ENCODE measurements at regions not wholly inside any gene's neighbourhood (a gene's known extent, or its start where the extent isn't known, plus 50 kb on each side); places are given as distances from the start of the nearest gene placed in this dataset.
"Not testable (repeated sequence)": the region's sequence is repeated elsewhere in the genome, so short reads cannot be mapped to it uniquely, and the experiment has no call there.

- ATAC-seq (no peak), DNase-seq (no peak)
- H3K27ac ChIP-seq (ENCODE audit: low read length) = no peak overlapping the region
- no peaks in the 10 kb centered on the region for H3K9me3 ChIP-seq (ENCODE audit: control insufficient read depth, low read length)
- H3K4me1 ChIP-seq (ENCODE audit: control insufficient read depth, insufficient read depth, low read length) = no peaks in the 10 kb centered on the region
- H3K27me3 ChIP-seq (ENCODE audit: control insufficient read depth, insufficient read depth) = no peaks in the 10 kb centered on the region
- no peak overlapping the region for H3K4me3 ChIP-seq (ENCODE audit: low read length)
- 92% methylated on average over 3 of the region's 3 CpGs for WGBS
- intact Hi-C loops (cut with DNase I) = no loop called here
Measured at GRCh38 chr16:65600629-65601028, 478.8 kb upstream of the CDH11 start.

DNA sequence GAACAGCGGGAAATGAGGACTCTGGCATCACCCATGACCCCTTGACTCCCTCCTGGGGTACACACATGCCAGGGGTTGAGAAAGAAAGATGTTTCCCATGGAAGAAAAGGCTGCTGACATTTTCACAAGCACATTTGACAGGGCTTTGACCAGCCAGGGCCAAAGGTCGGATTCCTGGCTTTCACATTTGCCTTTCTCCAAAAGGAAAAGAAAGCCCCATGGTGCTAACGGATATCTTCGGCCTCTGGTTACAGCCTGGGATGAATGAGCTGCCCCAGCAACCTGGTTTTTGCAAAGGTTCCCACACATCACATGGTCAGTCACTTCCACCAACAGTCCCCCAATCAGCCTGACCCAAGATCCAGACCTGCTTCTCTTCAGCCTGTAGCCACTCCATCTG is 478.2 kb upstream of the CDH11 start:
- intact Hi-C loops (cut with DNase I) = no loop called here
- Histone ChIP-seq H3K4me3 (ENCODE audit: low read length) (no peak overlapping the region), H3K9me3 (ENCODE audit: control insufficient read depth, low read length) (no peaks in the 10 kb centered on the region), H3K4me1 (ENCODE audit: control insufficient read depth, insufficient read depth, low read length) (no peaks in the 10 kb centered on the region), H3K27ac (ENCODE audit: low read length) (no peak overlapping the region), H3K27me3 (ENCODE audit: control insufficient read depth, insufficient read depth) (no peaks in the 10 kb centered on the region)
- ATAC-seq = no peak
- WGBS = 73% methylated on average over 4 of the region's 4 CpGs
- DNase-seq = no peak

DNA sequence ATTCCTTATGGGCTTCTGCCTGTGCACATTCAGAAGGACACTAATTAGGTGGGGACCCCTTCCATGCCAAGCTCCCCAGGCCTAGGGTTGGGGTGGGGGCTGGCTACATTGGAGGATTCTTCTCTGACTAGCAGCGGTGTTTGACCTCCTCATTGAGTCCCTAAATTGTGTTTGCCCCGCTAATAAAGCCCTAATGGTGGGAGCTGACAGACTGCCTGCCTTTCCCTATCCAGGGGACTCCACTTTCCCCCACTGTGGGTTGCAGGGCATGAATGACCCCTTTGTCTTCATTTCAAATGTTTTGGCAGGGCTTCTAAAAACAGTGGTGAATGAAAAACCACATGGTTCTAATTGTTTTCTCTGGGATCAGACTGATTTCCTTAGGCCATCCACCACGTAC is 476.8 kb upstream of the CDH11 start:
- WGBS = 85% methylated on average over 3 of the region's 3 CpGs
- ATAC-seq = no peak
- Histone ChIP-seq H3K4me1 (ENCODE audit: control insufficient read depth, insufficient read depth, low read length) (no peaks in the 10 kb centered on the region), H3K27me3 (ENCODE audit: control insufficient read depth, insufficient read depth) (no peaks in the 10 kb centered on the region), H3K9me3 (ENCODE audit: control insufficient read depth, low read length) (no peaks in the 10 kb centered on the region), H3K27ac (ENCODE audit: low read length) (no peak overlapping the region), H3K4me3 (ENCODE audit: low read length) (no peak overlapping the region)
- intact Hi-C loops (cut with DNase I) = no loop called here
- DNase-seq = no peak

- Histone ChIP-seq H3K4me3 (ENCODE audit: low read length) (no peak overlapping the region), H3K9me3 (ENCODE audit: control insufficient read depth, low read length) (no peaks in the 10 kb centered on the region), H3K27ac (ENCODE audit: low read length) (no peak overlapping the region), H3K4me1 (ENCODE audit: control insufficient read depth, insufficient read depth, low read length) (no peaks in the 10 kb centered on the region), H3K27me3 (ENCODE audit: control insufficient read depth, insufficient read depth) (no peaks in the 10 kb centered on the region)
- ATAC-seq = no peak
- 72% methylated on average over 3 of the region's 3 CpGs for WGBS
- DNase-seq = no peak
- intact Hi-C loops (cut with DNase I) = no loop called here
Measured at GRCh38 chr16:65583498-65583897, 461.6 kb upstream of the CDH11 start.

DNA sequence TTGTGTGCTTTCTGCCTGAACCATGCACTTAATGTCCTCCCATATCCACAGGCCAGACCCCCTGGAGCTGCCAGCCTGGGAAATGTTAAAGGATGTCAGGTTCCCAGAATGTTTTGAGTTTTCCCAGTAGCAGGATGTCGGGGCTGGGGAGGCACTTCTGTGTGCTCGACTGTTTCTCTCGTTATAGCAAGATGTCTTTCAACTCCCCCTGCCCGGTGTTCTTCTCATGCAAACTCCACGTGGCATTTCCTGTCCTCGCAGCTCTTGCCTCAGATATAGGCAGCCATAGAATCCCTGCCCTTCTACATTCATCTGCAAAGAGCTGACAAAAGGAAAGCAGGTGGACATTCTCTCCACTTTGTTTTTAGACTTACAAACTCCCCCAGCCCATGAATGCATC is 457.2 kb upstream of the CDH11 start:
- Histone ChIP-seq H3K4me3 (ENCODE audit: low read length) (no peak overlapping the region), H3K9me3 (ENCODE audit: control insufficient read depth, low read length) (no peaks in the 10 kb centered on the region), H3K27ac (ENCODE audit: low read length) (no peak overlapping the region), H3K4me1 (ENCODE audit: control insufficient read depth, insufficient read depth, low read length) (no peaks in the 10 kb centered on the region), H3K27me3 (ENCODE audit: control insufficient read depth, insufficient read depth) (no peaks in the 10 kb centered on the region)
- WGBS = 57% methylated on average over 6 of the region's 6 CpGs
- DNase-seq (no peak), ATAC-seq (no peak)
- intact Hi-C loops (cut with DNase I) = no loop called here

- no peaks in the 10 kb centered on the region for H3K4me1 ChIP-seq (ENCODE audit: control insufficient read depth, insufficient read depth, low read length)
- no peaks in the 10 kb centered on the region for H3K27me3 ChIP-seq (ENCODE audit: control insufficient read depth, insufficient read depth)
- 83% methylated on average over 10 of the region's 10 CpGs for WGBS
- ATAC-seq (no peak), DNase-seq (peak in 1 of 3 donors; percentile 27)
- H3K27ac ChIP-seq (ENCODE audit: low read length) = no peak overlapping the region
- H3K9me3 ChIP-seq (ENCODE audit: control insufficient read depth, low read length) = no peaks in the 10 kb centered on the region
- intact Hi-C loops (cut with DNase I) = no loop called here
- H3K4me3 ChIP-seq (ENCODE audit: low read length) = no peak overlapping the region
Measured at GRCh38 chr16:65576631-65577030, 454.8 kb upstream of the CDH11 start.

DNA sequence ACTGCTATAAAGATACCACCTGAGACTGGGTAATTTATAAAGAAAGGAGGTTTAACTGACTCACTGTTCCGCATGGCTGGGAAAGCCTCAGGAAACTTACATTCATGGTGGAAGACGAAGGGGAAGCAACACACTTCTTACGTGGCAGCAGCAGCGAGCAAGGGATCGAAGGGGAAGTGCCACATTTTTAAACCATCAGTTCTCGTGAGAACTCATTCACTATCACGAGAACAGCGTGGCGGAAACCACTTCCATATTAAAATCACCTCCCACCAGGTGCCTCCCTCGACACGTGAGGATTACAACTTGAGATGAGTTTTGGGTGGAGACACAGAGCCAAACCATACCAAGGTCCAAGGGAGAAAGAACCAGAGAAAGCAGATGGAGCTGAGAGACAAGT is 454.3 kb upstream of the CDH11 start:
- Histone ChIP-seq H3K27me3 (ENCODE audit: control insufficient read depth, insufficient read depth) (no peaks in the 10 kb centered on the region), H3K4me1 (ENCODE audit: control insufficient read depth, insufficient read depth, low read length) (no peaks in the 10 kb centered on the region)
- WGBS = 92% methylated on average over 11 of the region's 11 CpGs

GRCh38 chr16:65574326-65574966 is 452.6 kb upstream of the CDH11 start:
- WGBS = 85% methylated on average over 13 of the region's 13 CpGs
- H3K27me3 ChIP-seq (ENCODE audit: control insufficient read depth, insufficient read depth) = no peaks in the 10 kb centered on the region
- H3K27ac ChIP-seq (ENCODE audit: low read length) = no peak overlapping the region
- no peaks in the 10 kb centered on the region for H3K4me1 ChIP-seq (ENCODE audit: control insufficient read depth, insufficient read depth, low read length)
- intact Hi-C loops (cut with DNase I) = no loop called here
- no peak overlapping the region for H3K4me3 ChIP-seq (ENCODE audit: low read length)
- DNase-seq (no peak), ATAC-seq (no peak)
- H3K9me3 ChIP-seq (ENCODE audit: control insufficient read depth, low read length) = no peaks in the 10 kb centered on the region

More for the DNA sequence above, 454.3 kb upstream of the CDH11 start:
- no peak overlapping the region for H3K27ac ChIP-seq (ENCODE audit: low read length)
- no peaks in the 10 kb centered on the region for H3K9me3 ChIP-seq (ENCODE audit: control insufficient read depth, low read length)
- no peak for DNase-seq
- intact Hi-C loops (cut with DNase I) = no loop called here
- no peak for ATAC-seq
- no peak overlapping the region for H3K4me3 ChIP-seq (ENCODE audit: low read length)

DNA sequence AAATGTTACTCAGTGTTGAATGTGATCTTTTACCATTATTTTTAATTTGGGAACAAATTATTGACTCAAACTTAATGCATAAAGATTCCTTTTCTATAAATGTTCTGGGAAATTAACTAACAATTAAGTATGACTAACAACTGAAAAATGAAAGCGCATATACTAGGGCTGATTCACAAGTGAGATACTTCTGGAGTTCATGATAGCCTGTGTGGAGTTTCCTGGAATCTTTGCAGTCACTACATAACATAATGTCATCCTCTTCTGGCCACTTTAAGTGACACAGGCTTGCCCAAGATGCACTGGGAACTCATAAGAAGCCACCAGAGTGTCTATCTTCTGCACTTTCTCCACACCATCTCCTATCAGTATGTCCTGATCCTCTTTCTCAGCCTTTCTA is 450.3 kb upstream of the CDH11 start:
- DNase-seq = no peak
- H3K4me3 ChIP-seq (ENCODE audit: low read length) = no peak overlapping the region

DNA sequence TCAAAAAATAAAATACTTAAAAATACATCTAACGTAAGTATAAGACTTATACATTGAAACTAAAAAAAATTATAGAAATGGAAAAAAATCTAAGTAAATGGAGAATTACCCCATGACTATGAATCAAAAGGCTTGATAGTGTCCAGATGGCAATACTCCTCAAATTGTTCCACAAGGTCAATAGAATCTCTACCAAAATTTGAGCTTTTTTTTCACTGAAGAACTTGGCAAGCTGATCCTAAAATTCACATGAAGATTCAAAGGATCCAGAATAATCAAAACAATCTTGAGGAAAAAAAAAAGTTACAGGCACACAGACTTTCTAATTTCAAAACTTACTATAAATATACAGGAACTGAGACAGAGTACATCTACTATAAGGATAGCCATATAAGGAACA is 448.4 kb upstream of the CDH11 start:
- Histone ChIP-seq H3K27ac (ENCODE audit: low read length) (no peak overlapping the region), H3K9me3 (ENCODE audit: control insufficient read depth, low read length) (no peaks in the 10 kb centered on the region), H3K4me3 (ENCODE audit: low read length) (no peak overlapping the region), H3K27me3 (ENCODE audit: control insufficient read depth, insufficient read depth) (no peaks in the 10 kb centered on the region), H3K4me1 (ENCODE audit: control insufficient read depth, insufficient read depth, low read length) (no peaks in the 10 kb centered on the region)
- WGBS = 91% methylated on average over 1 of the region's 1 CpG
- DNase-seq (no peak), ATAC-seq (no peak)
- intact Hi-C loops (cut with DNase I) = no loop called here

More for the DNA sequence above, 450.3 kb upstream of the CDH11 start:
- H3K9me3 ChIP-seq (ENCODE audit: control insufficient read depth, low read length) = no peaks in the 10 kb centered on the region
- no peak overlapping the region for H3K27ac ChIP-seq (ENCODE audit: low read length)
- no peaks in the 10 kb centered on the region for H3K27me3 ChIP-seq (ENCODE audit: control insufficient read depth, insufficient read depth)
- 68% methylated on average over 1 of the region's 1 CpG for WGBS
- intact Hi-C loops (cut with DNase I) = no loop called here
- ATAC-seq = no peak
- H3K4me1 ChIP-seq (ENCODE audit: control insufficient read depth, insufficient read depth, low read length) = no peaks in the 10 kb centered on the region

- WGBS = 92% methylated on average over 3 of the region's 3 CpGs
- H3K27ac ChIP-seq (ENCODE audit: low read length) = no peak overlapping the region
- no peaks in the 10 kb centered on the region for H3K27me3 ChIP-seq (ENCODE audit: control insufficient read depth, insufficient read depth)
- intact Hi-C loops (cut with DNase I) = no loop called here
- ATAC-seq (no peak), DNase-seq (no peak)
- H3K4me1 ChIP-seq (ENCODE audit: control insufficient read depth, insufficient read depth, low read length) = no peaks in the 10 kb centered on the region
- no peaks in the 10 kb centered on the region for H3K9me3 ChIP-seq (ENCODE audit: control insufficient read depth, low read length)
- no peak overlapping the region for H3K4me3 ChIP-seq (ENCODE audit: low read length)
Measured at GRCh38 chr16:65559846-65560245, 438.0 kb upstream of the CDH11 start.

GRCh38 chr16:65549689-65550088 is 427.8 kb upstream of the CDH11 start:
- intact Hi-C loops (cut with DNase I); H3K4me1 ChIP-seq (ENCODE audit: control insufficient read depth, insufficient read depth, low read length); H3K9me3 ChIP-seq (ENCODE audit: control insufficient read depth, low read length); H3K27ac ChIP-seq (ENCODE audit: low read length); H3K4me3 ChIP-seq (ENCODE audit: low read length); DNase-seq; H3K27me3 ChIP-seq (ENCODE audit: control insufficient read depth, insufficient read depth): not testable (repeated sequence)
- WGBS = 11% methylated on average over 1 of the region's 1 CpG
- peak; percentile 70 to 71 for ATAC-seq
